ENCODE measurements at regions not wholly inside any gene's neighbourhood (a gene's known extent, or its start where the extent isn't known, plus 50 kb on each side); places are given as distances from the start of the nearest gene placed in this dataset.
"Not testable (repeated sequence)": the region's sequence is repeated elsewhere in the genome, so short reads cannot be mapped to it uniquely, and the experiment has no call there.

DNA sequence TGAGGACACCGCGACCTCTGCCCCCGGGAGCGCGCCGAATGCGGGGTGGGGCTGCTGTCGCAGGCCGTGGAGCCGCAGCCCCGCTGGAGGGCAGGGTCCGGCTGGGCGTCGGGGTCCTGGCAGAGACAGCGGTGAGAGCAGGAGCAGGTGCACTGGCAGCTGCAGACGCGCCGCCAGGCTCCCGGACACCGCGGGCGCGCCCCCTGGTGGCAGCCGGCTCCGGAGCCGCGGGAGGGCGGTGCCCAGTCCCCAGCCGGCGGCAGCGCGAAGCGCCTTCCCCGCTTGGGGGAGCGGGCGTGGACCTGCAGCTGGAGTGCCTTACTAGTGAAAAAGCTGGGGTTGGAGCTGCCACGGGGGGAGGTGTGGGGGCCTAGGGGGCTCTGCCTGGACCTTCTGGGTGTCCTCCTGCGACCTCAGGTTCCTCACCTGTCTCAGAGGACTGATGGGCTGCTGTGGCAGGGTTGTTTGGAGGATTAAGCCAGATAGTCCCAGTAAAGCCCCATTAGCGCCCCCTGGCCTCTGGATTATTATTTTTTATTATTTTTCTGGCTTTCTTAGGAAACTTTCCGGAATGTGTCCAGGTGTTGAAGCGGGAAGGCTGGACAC, 274.2 kb downstream of the CCDC74A start:
- H3K4me3 Mint-ChIP-seq = peak overlapping the region; percentile 60
- ATAC-seq (replicated peaks) = peak; percentile 91
- not testable (repeated sequence) for H3K27me3 Mint-ChIP-seq; H3K27ac Mint-ChIP-seq; H3K4me1 Mint-ChIP-seq; H3K36me3 Mint-ChIP-seq (ENCODE audit: low read depth); H3K9me3 Mint-ChIP-seq

DNA sequence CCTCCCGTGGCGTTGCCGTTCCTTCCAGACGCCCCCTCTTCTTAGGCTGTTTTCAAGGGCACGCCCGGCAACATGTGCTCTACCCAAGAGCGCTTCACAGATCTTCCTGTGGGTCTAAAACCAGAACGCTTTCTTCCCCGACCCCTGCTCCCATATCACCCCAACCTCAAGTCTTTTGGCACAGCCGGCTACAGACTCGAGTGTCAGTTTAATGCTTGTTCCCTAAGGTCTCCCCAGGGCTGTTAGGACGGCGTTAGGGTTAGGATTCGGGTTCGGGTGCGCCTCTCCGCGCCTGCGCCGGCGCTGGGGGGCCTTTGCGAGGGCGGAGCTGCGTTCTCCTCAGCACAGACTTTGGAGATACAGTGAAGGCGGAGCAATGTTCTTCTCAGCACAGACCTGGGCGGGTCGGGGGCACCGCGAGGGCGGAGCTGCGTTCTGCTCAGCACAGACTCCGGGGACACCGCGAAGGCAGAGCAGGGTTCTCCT, 274.7 kb downstream of the CCDC74A start:
- H3K27me3 Mint-ChIP-seq; H3K4me1 Mint-ChIP-seq; H3K36me3 Mint-ChIP-seq (ENCODE audit: low read depth); H3K27ac Mint-ChIP-seq; H3K9me3 Mint-ChIP-seq: not testable (repeated sequence)
- peak; percentile 50 for ATAC-seq (replicated peaks)
- peak overlapping the region; percentile 60 for H3K4me3 Mint-ChIP-seq

DNA sequence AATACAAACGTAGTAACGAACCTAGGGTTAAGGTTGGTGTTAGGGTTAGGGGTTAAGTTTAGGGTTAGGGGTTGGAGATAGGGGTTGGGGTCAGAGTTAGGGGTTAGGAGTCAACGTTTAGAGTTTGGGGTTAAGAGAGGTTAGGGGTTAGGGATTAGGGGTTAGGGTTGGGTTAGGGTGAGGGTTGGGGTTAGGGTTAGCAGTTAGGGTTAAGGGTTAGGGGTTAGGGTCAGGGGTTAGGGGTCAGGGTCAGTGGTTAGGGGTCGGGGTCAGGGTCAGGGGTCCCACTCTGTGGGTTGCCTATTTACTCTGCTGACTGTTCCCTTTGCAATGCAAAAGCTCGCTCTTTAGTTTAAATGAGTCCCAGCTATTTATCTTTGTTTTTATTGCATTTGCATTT, 275.5 kb downstream of the CCDC74A start:
- ATAC-seq (replicated peaks); H3K27ac Mint-ChIP-seq; H3K36me3 Mint-ChIP-seq (ENCODE audit: low read depth); H3K9me3 Mint-ChIP-seq; H3K4me1 Mint-ChIP-seq; H3K27me3 Mint-ChIP-seq: not testable (repeated sequence)
- H3K4me3 Mint-ChIP-seq = peak overlapping the region; percentile 60

DNA sequence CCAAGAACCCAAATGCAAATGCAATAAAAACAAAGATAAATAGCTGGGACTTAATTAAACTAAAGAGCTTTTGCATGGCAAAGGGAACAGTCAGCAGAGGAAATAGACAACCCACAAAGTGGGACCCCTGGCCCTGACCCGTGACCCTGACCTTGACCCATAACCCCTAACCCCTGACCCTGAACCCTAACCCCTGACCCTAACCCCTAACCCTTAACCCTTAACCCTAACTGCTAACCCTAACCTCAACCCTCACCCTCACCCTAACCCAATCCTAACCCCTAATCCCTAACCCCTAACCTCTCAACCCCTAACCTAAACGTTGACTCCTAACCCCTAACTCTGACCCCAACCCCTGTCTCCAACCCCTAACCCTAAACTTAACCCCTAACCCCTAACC, 284.9 kb downstream of the CCDC74A start:
- H3K4me1 Mint-ChIP-seq; H3K36me3 Mint-ChIP-seq (ENCODE audit: low read depth); ATAC-seq (replicated peaks); H3K27me3 Mint-ChIP-seq; H3K4me3 Mint-ChIP-seq; H3K27ac Mint-ChIP-seq; H3K9me3 Mint-ChIP-seq: not testable (repeated sequence)

DNA sequence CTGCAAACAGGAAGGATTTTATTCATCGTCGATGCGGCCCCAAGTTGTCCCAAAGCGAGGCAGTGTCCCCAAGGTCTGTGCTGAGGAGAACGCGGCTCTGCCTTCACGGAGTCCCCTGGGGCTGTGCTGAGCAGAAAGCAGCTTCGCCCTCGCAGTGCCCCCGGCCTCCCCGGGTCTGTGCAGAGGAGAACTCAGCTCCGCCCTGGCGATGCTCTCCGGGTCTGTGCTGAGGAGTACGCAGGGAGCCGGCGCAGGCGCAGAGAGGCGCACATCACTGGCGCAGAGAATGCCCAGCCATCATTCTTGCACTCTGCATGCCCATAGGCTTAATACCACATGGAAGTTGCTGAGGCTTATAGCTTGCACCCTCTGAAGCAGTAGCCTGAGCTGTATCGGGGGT, 285.7 kb downstream of the CCDC74A start:
- not testable (repeated sequence) for ATAC-seq (replicated peaks); H3K9me3 Mint-ChIP-seq; H3K27me3 Mint-ChIP-seq; H3K27ac Mint-ChIP-seq; H3K4me3 Mint-ChIP-seq; H3K36me3 Mint-ChIP-seq (ENCODE audit: low read depth); H3K4me1 Mint-ChIP-seq

DNA sequence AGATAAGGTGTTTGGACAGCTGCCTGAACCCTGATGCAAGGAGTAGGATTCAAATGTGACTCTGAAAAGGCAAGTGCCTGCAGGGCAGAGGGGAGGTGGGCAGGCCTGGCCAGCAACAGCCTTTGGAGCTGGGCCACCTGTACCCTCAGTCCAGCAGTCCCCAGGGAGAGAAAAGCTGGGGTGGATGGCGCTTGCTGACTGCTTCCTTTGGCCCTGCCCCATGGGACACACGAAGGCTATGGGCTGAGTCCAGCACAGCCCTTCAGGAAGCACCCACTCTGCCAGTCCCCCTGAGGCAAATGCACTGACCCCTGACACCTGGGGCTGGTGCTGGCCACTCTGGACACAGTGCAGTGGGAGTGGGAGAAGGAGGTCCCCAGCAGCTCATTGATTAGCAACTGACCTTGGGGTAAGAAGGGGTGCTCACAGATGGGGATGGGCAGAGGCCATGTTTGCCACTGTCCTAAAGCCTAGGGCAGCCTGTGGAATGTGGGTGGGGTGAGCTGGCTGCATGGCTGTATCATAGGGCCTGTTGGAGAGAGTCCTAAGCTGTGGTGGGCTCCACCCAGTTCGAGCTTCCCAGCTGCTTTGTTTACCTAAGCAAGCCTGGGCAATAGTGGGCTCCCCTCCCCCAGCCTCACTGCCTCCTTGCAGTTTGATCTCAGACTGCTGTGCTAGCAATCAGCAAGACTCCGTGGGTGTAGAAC, 290.7 kb downstream of the CCDC74A start:
- not testable (repeated sequence) for H3K36me3 Mint-ChIP-seq (ENCODE audit: low read depth); ATAC-seq (replicated peaks); H3K27me3 Mint-ChIP-seq; H3K27ac Mint-ChIP-seq; H3K4me1 Mint-ChIP-seq; H3K4me3 Mint-ChIP-seq; H3K9me3 Mint-ChIP-seq

DNA sequence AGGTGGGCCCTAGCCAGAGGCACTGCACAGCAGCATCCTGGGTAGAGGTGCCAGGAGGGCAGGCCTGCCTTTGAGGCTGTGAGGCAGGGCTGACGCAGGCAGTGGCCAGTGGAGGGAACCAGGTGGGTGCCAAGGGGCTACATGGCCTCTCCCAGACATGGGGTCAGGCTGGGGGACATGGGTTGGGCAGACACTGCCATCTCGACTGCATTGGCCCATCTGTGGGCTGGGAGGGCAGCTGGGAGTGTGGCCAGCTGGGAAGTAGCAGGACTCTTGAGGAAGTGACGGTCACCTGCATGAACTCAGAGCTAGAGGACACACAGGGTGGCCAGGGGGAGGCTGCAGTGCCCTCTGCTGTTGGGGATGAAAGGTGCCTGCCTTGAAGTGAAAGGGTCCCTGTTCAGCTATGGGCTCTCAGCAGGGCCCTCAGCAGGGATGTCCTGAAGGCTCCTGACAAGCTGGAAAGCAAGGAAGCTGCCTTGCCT, 294.6 kb downstream of the CCDC74A start:
- not testable (repeated sequence) for H3K27me3 Mint-ChIP-seq; H3K36me3 Mint-ChIP-seq (ENCODE audit: low read depth); H3K4me1 Mint-ChIP-seq; H3K27ac Mint-ChIP-seq; ATAC-seq (replicated peaks); H3K4me3 Mint-ChIP-seq; H3K9me3 Mint-ChIP-seq

DNA sequence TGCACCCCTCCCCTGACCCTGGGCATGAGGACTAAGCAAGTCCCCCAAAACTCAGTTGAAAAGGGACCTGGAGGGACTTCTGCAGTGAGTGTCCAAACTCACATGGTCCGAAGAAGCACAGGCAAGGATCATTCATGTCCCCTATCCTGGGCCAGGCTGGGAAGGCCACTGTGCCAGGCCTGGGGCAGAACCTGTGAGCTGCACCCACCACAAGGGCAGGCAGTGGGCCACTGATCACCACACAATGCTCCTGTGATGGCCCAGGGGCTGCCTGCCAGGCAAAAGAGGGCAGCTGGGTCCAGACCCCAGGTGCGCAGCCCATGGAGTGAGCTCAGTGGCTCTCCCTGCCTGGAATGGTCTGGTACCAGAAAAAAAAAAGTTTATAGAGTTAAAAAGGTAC, 295.4 kb downstream of the CCDC74A start:
- not testable (repeated sequence) for ATAC-seq (replicated peaks); H3K36me3 Mint-ChIP-seq (ENCODE audit: low read depth); H3K4me1 Mint-ChIP-seq; H3K27me3 Mint-ChIP-seq; H3K9me3 Mint-ChIP-seq; H3K27ac Mint-ChIP-seq; H3K4me3 Mint-ChIP-seq

DNA sequence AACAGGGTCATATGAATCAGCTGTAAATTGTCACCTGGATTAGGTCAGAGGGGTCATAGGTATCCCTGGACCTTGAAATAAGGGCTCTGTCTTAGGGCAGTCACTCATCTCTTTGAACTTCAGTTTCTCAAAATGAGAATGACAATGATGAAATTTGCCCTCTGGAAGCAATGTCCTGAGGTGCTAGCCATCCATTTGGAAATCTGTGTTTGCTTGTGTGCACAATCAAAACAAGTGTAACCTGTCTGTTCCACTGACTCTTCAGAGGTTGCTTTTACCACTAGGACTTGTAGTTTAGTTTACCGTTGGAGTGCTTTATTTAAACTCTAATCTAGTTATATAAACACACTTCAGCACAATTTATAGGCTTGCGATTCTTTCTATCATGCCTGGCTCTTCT, 297.3 kb downstream of the CCDC74A start:
- not testable (repeated sequence) for H3K27ac Mint-ChIP-seq; H3K4me3 Mint-ChIP-seq; ATAC-seq (replicated peaks); H3K27me3 Mint-ChIP-seq; H3K4me1 Mint-ChIP-seq; H3K36me3 Mint-ChIP-seq (ENCODE audit: low read depth); H3K9me3 Mint-ChIP-seq

DNA sequence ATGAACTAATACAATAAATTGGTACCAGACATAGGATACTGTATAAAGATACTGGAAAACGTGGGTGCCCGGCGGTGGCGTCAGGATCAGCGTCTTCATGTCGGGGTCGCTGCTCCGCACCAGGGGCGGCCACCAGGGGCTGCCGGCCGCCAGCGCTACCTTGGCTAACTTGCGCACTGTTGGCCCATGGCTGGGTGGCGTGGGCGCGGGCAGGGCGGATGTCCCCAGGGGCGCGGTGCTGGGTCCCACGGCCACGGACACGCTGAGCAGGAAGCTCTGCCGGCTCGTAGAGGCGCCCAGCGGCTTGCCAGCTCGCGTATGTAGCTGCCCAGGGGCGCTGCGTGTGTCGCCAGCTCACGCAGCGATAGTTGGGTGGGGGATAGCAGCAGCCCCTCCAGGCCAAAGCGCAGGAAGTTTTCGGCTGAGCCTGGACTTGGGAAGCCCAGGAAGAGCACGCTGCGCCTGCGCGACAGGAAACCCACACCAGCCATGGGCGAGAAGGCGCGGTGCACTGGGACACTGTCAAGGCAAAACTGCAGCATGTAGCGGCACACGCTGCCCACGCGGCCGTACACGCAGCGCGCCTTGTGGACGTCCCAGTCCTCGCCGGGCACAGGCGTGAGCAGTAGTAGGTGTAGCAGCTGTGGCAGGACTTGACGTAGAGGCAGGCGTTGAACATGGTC, 299.9 kb downstream of the CCDC74A start:
- no peaks in the 10 kb centered on the region for H3K9me3 Mint-ChIP-seq
- H3K27ac Mint-ChIP-seq = no peak overlapping the region
- no peak for ATAC-seq (replicated peaks)
- no peaks in the 10 kb centered on the region for H3K4me1 Mint-ChIP-seq
- H3K36me3 Mint-ChIP-seq (ENCODE audit: low read depth) = no peaks in the 10 kb centered on the region
- H3K27me3 Mint-ChIP-seq = no peaks in the 10 kb centered on the region
- H3K4me3 Mint-ChIP-seq = no peak overlapping the region

DNA sequence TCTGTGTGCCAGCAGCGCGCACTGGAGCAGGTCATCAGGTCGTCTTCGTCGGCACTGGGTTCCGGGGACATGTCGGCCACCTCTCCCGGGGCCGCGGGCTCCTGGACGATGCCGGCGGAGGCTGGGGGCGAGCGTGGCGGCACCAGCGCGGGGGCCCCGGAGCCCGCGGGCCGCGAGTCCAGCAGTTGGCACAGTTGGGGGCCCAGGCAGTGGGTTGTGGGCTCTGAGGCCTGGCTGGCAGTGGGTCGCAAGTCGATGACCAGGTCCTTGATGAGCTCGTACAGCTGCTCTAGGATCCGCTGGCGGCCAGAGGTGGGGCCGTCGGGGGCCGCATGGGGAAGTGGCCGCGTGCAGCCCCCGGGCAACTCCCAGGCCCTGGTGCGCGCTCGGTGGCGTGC, 300.5 kb downstream of the CCDC74A start:
- Mint-ChIP-seq H3K36me3 (ENCODE audit: low read depth) (no peaks in the 10 kb centered on the region), H3K4me3 (no peak overlapping the region), H3K4me1 (no peaks in the 10 kb centered on the region), H3K27ac (no peak overlapping the region), H3K27me3 (no peaks in the 10 kb centered on the region), H3K9me3 (no peaks in the 10 kb centered on the region)
- no peak for ATAC-seq (replicated peaks)

DNA sequence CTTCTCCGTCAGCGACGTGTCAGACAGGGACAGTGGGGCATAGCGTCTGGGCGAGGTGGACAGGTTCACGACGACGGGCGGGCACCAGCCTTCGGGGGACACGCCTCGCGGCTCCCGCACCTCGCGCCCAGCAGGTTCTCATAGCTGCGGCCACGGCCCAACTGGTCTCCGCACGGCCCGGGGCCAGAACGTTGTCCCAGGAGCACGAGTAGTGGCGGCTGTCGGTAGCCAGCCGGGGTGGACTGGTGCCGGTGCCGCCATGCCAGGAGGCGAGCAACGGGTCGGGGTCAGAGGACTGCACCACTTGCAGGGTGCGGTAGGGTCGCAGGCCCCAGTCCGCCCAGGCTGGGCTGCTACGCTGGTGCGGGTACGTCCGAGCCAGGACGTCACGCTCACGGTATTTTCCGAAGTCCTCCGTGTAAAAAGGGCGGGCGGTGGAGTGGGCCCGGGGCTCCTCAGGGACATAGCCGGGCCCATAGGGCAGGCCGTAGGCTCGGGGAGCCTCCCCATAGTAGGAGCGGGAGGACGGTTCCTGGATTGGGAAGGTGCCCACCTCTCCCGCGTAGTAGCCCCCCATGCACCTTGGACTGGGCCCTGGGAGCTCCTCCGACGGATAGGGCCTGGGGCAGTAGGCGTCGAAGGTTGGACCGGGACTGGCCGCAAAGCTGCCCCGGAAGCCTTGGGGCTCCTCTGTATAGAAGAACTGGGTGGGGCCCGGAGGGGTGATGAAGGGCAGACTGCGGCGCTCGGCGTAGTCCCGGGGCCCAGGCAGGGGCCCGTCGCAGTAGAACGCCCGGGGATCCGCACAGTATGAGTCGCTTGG, 301.2 kb downstream of the CCDC74A start:
- H3K4me1 Mint-ChIP-seq = not testable (repeated sequence)

DNA sequence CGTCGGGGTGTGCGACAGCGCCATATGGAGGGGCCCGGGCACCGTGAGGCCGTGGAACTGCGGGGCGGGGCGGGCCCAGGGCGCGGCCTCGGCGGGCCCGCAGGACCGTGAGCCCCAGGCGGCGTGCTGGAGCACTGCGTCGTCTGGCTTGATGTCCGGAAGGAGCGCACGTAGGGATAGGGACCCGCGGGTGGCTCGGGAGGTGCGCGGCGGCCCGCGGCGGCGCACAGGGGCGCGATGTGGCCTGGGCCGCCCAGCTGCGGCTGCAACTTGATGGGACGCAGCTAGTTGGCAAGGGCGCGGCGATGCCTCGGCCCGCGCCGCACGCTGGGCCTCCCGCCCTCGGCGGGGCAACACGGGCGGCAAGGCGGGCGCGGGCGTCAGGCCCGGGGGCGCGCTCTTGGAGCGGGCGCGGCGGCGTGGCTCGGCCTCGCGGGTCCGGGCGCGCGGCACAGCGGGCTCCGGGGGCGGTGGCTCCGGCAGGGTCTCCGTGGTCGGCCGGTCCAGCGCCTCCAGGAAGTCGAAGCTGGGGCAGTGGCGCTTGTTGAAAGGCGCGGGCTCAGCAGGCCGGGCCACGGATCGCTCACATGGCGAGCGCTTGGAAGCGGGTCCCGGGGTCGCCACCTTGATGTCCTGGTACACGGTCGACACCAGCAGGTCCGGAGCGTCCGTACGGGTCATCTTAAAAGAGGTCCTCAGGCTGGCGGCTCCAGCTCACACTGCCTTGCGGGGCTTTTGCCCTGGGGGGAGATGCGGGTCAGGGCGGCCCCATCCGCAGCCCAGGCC, 302.0 kb downstream of the CCDC74A start:
- not testable (repeated sequence) for H3K27me3 Mint-ChIP-seq; H3K4me1 Mint-ChIP-seq; H3K9me3 Mint-ChIP-seq; H3K27ac Mint-ChIP-seq; H3K36me3 Mint-ChIP-seq (ENCODE audit: low read depth); H3K4me3 Mint-ChIP-seq; ATAC-seq (replicated peaks)

More for the DNA sequence above, 301.2 kb downstream of the CCDC74A start:
- ATAC-seq (replicated peaks); H3K4me3 Mint-ChIP-seq; H3K9me3 Mint-ChIP-seq; H3K27me3 Mint-ChIP-seq; H3K36me3 Mint-ChIP-seq (ENCODE audit: low read depth); H3K27ac Mint-ChIP-seq: not testable (repeated sequence)

Data from activated T-helper 17 cell treated with anti-CD3 and anti-CD28 coated beads, Interleukin-2, amount 50 U/mL, for 72 hours (primary cell).